Gastroesophageal sphincter (tissue), 4 donors: ENCODE measurements at regions not wholly inside any gene's neighbourhood (a gene's known extent, or its start where the extent isn't known, plus 50 kb on each side); places are given as distances from the start of the nearest gene placed in this dataset.

ENCODE experiments used
- ATAC-seq: fragments of 150-250 bp; one replicate; pipeline ENCODE4 v1.9.1; 2016; ENCODE audit warnings: mild to moderate bottlenecking, moderate library complexity
- H3K27ac ChIP-seq, 4 donors: fragments of 200-600 bp; sonication (generic) in 3 of 4; 1 replicate in 3 of 4; 2 replicates in 1 of 4; pipeline ENCODE4 v1.5.1; 2016 to 2019
- H3K27me3 ChIP-seq: fragments of 200-600 bp; sonication (generic); one replicate; pipeline ENCODE4 v1.5.1; 2019
- H3K36me3 ChIP-seq, 2 donors: fragments of 200-600 bp; sonication (generic); one replicate each; pipeline ENCODE4 v1.5.1; 2019; ENCODE audit warnings: control low read depth in 1 of 2
- H3K4me1 ChIP-seq, 3 donors: fragments of 200-600 bp; sonication (generic); 1 replicate in 2 of 3; 2 replicates in 1 of 3; pipeline ENCODE4 v1.5.1; 2016 to 2019; ENCODE audit warnings: control low read depth in 2 of 3
- H3K4me3 ChIP-seq, 2 donors: fragments of 200-600 bp; sonication (generic); one replicate each; pipeline ENCODE4 v1.5.1; 2019; ENCODE audit warnings: mild to moderate bottlenecking in 1 of 2, moderate library complexity in 1 of 2
- H3K9me3 ChIP-seq, 3 donors: fragments of 200-600 bp; sonication (generic); one replicate each; pipeline ENCODE4 v1.5.1; 2017 to 2019; ENCODE audit warnings: control low read depth in 2 of 3
- EP300 ChIP-seq: sonication (generic); formaldehyde crosslinking; IDR thresholded peaks from one replicate; pipeline ENCODE4 v1.6.1; 2017; ENCODE audit warnings: antibody characterized with exemption, mild to moderate bottlenecking
- POLR2A ChIP-seq, 2 donors: fragments of 450-650 bp; IDR thresholded peaks; one replicate each; pipeline ENCODE4 v1.6.1; 2017; ENCODE audit warnings: antibody characterized with exemption in 2 of 2, mild to moderate bottlenecking in 2 of 2, moderate library complexity in 1 of 2
- POLR2AphosphoS5 ChIP-seq: sonication (generic); formaldehyde crosslinking; IDR thresholded peaks from one replicate; pipeline ENCODE4 v1.6.1; 2017; ENCODE audit warnings: antibody characterized with exemption
- WGBS, 2 donors: methylation state at CpG; one replicate each; pipeline ENCODE4 v1.1.5; 2018; ENCODE audit warnings: low coverage in 1 of 2; 5-methylcytosine and 5-hydroxymethylcytosine counted together
- TF ChIP-seq, protein P1 (sequence below), 4 experiments: fragments of 200-600 bp in 2 of 4; fragments of 450-650 bp in 2 of 4; sonication (generic) in 1 of 4; IDR thresholded peaks; one replicate each; pipeline ENCODE4 v1.5.1; 2017 to 2019; ENCODE audit warnings: antibody characterized with exemption in 4 of 4, mild to moderate bottlenecking in 2 of 4, moderate library complexity in 2 of 4

- H3K36me3 ChIP-seq, result no peaks in the 10 kb centered on the region
- no peaks in the 10 kb centered on the region for H3K4me1 ChIP-seq
- H3K27ac ChIP-seq, result no peak overlapping the region
- TF ChIP-seq, protein P1, sequence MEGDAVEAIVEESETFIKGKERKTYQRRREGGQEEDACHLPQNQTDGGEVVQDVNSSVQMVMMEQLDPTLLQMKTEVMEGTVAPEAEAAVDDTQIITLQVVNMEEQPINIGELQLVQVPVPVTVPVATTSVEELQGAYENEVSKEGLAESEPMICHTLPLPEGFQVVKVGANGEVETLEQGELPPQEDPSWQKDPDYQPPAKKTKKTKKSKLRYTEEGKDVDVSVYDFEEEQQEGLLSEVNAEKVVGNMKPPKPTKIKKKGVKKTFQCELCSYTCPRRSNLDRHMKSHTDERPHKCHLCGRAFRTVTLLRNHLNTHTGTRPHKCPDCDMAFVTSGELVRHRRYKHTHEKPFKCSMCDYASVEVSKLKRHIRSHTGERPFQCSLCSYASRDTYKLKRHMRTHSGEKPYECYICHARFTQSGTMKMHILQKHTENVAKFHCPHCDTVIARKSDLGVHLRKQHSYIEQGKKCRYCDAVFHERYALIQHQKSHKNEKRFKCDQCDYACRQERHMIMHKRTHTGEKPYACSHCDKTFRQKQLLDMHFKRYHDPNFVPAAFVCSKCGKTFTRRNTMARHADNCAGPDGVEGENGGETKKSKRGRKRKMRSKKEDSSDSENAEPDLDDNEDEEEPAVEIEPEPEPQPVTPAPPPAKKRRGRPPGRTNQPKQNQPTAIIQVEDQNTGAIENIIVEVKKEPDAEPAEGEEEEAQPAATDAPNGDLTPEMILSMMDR (IDR thresholded peaks at IDR 0.05), result no peak
- TF ChIP-seq POLR2A (IDR thresholded peaks at IDR 0.05), result no peak
- TF ChIP-seq EP300, result no peak
- TF ChIP-seq POLR2AphosphoS5, result no peak
- no peak for ATAC-seq
- 36 to 70% methylated on average over 1 of the region's 1 CpG for WGBS, 2 donors
- no peak overlapping the region for H3K4me3 ChIP-seq
- H3K27me3 ChIP-seq, result no peaks in the 10 kb centered on the region
- H3K9me3 ChIP-seq, result no peaks in the 10 kb centered on the region
These were observed 610.1 kb upstream of the NEGR1 start for GRCh38 chr1:72892461-72892860.

- Histone ChIP-seq H3K27me3 (no peaks in the 10 kb centered on the region), H3K36me3 (no peaks in the 10 kb centered on the region), H3K4me1 (no peaks in the 10 kb centered on the region), H3K27ac (no peak overlapping the region), H3K9me3 (no peaks in the 10 kb centered on the region), H3K4me3 (no peak overlapping the region)
- TF ChIP-seq, protein P1 (IDR thresholded peaks at IDR 0.05), result no peak
- no peak for TF ChIP-seq POLR2AphosphoS5
- TF ChIP-seq EP300, result no peak
- TF ChIP-seq POLR2A (IDR thresholded peaks at IDR 0.05), result no peak
- no peak for ATAC-seq
- WGBS, 2 donors, result 87% methylated on average over 6 of the region's 6 CpGs
These were observed 609.6 kb upstream of the NEGR1 start for GRCh38 chr1:72891976-72892375.

DNA sequence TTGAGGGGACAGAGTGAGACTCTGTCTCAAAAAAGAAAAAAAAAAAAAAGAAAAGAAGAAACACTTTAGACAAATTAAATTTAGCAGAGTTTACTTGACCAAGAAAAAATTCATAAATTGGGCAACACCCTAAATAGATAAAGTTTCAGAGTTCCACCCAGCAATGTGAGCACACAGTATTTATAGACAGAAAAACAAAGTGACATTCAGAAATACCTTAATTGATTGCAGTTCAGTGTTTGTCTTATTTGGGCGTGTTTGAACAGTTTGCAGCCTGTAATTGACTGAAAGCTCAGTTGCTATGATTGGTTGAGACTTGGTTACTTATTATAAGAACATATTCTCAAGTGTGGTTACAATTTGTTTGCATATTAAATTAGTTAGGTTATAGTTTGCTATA lies 603.5 kb upstream of the NEGR1 start:
- H3K27me3 ChIP-seq, result no peaks in the 10 kb centered on the region
- H3K36me3 ChIP-seq, result no peaks in the 10 kb centered on the region
- 53 to 100% methylated on average over 1 of the region's 1 CpG for WGBS, 2 donors
- no peak overlapping the region for H3K27ac ChIP-seq
- no peak for ATAC-seq
- no peaks in the 10 kb centered on the region for H3K9me3 ChIP-seq
- H3K4me1 ChIP-seq, result no peaks in the 10 kb centered on the region
- H3K4me3 ChIP-seq, result no peak overlapping the region
- TF ChIP-seq, protein P1 (IDR thresholded peaks at IDR 0.05), result no peak
- TF ChIP-seq EP300 (no peak), POLR2A (IDR thresholded peaks at IDR 0.05) (no peak), POLR2AphosphoS5 (no peak)

- Histone ChIP-seq H3K27me3 (no peaks in the 10 kb centered on the region), H3K9me3 (no peaks in the 10 kb centered on the region), H3K27ac (no peak overlapping the region), H3K4me3 (no peak overlapping the region), H3K36me3 (no peaks in the 10 kb centered on the region), H3K4me1 (no peaks in the 10 kb centered on the region)
- no peak for ATAC-seq
- 31 to 57% methylated on average over 1 of the region's 1 CpG for WGBS, 2 donors
- TF ChIP-seq POLR2AphosphoS5, result no peak
- no peak for TF ChIP-seq POLR2A (IDR thresholded peaks at IDR 0.05)
- no peak for TF ChIP-seq EP300
- TF ChIP-seq, protein P1 (IDR thresholded peaks at IDR 0.05), result no peak
These were observed 602.7 kb upstream of the NEGR1 start for GRCh38 chr1:72885017-72885416.

DNA sequence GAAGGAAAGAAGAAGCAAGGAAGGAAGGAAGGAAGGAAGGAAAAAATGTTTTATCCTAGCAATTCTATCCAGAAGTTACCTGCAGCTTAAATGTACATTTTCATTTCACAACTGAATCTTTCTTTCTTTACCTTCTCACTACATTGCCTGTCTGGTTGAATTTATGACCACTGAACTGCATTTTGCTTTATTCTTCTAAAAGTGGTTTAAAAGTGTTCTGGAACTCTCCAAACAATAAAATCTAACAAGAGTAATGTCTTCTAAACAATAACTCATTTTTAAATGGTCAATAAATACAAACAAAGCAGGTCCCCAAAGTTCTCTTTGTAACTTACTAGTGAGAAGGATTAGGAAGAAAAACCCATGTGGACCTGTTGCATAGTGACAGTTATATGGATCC lies 587.5 kb upstream of the NEGR1 start:
- Histone ChIP-seq H3K4me3 (no peak overlapping the region), H3K36me3 (no peaks in the 10 kb centered on the region), H3K9me3 (no peaks in the 10 kb centered on the region), H3K27me3 (no peaks in the 10 kb centered on the region), H3K4me1 (no peaks in the 10 kb centered on the region), H3K27ac (no peak overlapping the region)
- ATAC-seq, result no peak
- TF ChIP-seq POLR2AphosphoS5 (no peak), POLR2A (IDR thresholded peaks at IDR 0.05) (no peak), EP300 (no peak)
- TF ChIP-seq, protein P1 (IDR thresholded peaks at IDR 0.05), result no peak
